Colonic mucosa (tissue), 4 donors: ENCODE measurements at regions not wholly inside any gene's neighbourhood (a gene's known extent, or its start where the extent isn't known, plus 50 kb on each side); places are given as distances from the start of the nearest gene placed in this dataset.

Source experiments
- DNase-seq: peaks from one replicate; pipeline ENCODE4 v3.0.0-alpha.2; 2020
- H3K27ac ChIP-seq: fragments of 200-600 bp; one replicate; pipeline ENCODE4 v1.8.0; 2021
- H3K27me3 ChIP-seq: fragments of 200-600 bp; one replicate; pipeline ENCODE4 v1.8.0; 2021
- H3K36me3 ChIP-seq: fragments of 200-600 bp; one replicate; pipeline ENCODE4 v1.8.0; 2021
- H3K4me1 ChIP-seq: fragments of 200-600 bp; one replicate; pipeline ENCODE4 v1.8.0; 2021; ENCODE audit warnings: mild to moderate bottlenecking
- H3K4me3 ChIP-seq: fragments of 200-600 bp; one replicate; pipeline ENCODE4 v1.8.0; 2021
- H3K9ac ChIP-seq, 2 donors: one replicate each; pipeline ENCODE4 v1.7.0; 2013; ENCODE audit warnings: control low read depth in 2 of 2, low read depth in 2 of 2, low read length in 2 of 2
- H3K9me3 ChIP-seq: fragments of 200-600 bp; one replicate; pipeline ENCODE4 v1.8.0; 2021
- CTCF ChIP-seq: fragments of 200-600 bp; IDR thresholded peaks from one replicate; pipeline ENCODE4 v1.8.0; 2022; ENCODE audit warnings: antibody characterized with exemption, mild to moderate bottlenecking
- intact Hi-C: fragments of 100-400 bp; cut with DNase I; formaldehyde crosslinking; loops from one replicate; pipeline ENCODE4 v1.14.1; 2022
- donor health status: healthy.
- donor health status: DM: no; HTN: no; CAD: no.
- donor health status: DM: no; HTN: no; CAD: no.

- Histone ChIP-seq H3K27me3 (no peaks in the 10 kb centered on the region), H3K4me1 (no peaks in the 10 kb centered on the region), H3K36me3 (no peaks in the 10 kb centered on the region), H3K9me3 (no peaks in the 10 kb centered on the region), H3K9ac (no peak overlapping the region), H3K27ac (no peak overlapping the region), H3K4me3 (no peak overlapping the region)
- DNase-seq = no peak
- no peak for TF ChIP-seq CTCF
- intact Hi-C loops = no loop called here
Observed at GRCh38 chr5:107032629-107033028, 638.1 kb downstream of the EFNA5 start.

GRCh38 chr5:107028938-107029337 is 641.8 kb downstream of the EFNA5 start:
- TF ChIP-seq CTCF = no peak
- intact Hi-C loops = no loop called here

GRCh38 chr5:107025712-107026497 is 644.8 kb downstream of the EFNA5 start:
- Histone ChIP-seq H3K27me3 (no peaks in the 10 kb centered on the region), H3K9ac (no peak overlapping the region), H3K4me3 (no peak overlapping the region), H3K4me1 (no peaks in the 10 kb centered on the region), H3K9me3 (no peaks in the 10 kb centered on the region), H3K27ac (no peak overlapping the region), H3K36me3 (no peaks in the 10 kb centered on the region)
- no peak for TF ChIP-seq CTCF
- no peak for DNase-seq
- intact Hi-C loops = no loop called here

More at GRCh38 chr5:107028938-107029337, 641.8 kb downstream of the EFNA5 start:
- Histone ChIP-seq H3K4me3 (no peak overlapping the region), H3K27ac (no peak overlapping the region), H3K27me3 (no peaks in the 10 kb centered on the region), H3K9me3 (no peaks in the 10 kb centered on the region), H3K36me3 (no peaks in the 10 kb centered on the region), H3K4me1 (no peaks in the 10 kb centered on the region), H3K9ac (no peak overlapping the region)
- DNase-seq = no peak

GRCh38 chr5:107023732-107024131 is 647.0 kb downstream of the EFNA5 start:
- H3K27ac ChIP-seq = no peak overlapping the region
- H3K27me3 ChIP-seq = no peaks in the 10 kb centered on the region
- no peaks in the 10 kb centered on the region for H3K9me3 ChIP-seq
- intact Hi-C loops = no loop called here
- DNase-seq = no peak
- TF ChIP-seq CTCF = no peak
- no peak overlapping the region for H3K9ac ChIP-seq
- H3K4me1 ChIP-seq = no peaks in the 10 kb centered on the region
- no peaks in the 10 kb centered on the region for H3K36me3 ChIP-seq
- H3K4me3 ChIP-seq = no peak overlapping the region

GRCh38 chr5:107021575-107021974 is 649.2 kb downstream of the EFNA5 start:
- H3K27ac ChIP-seq = no peak overlapping the region
- no peaks in the 10 kb centered on the region for H3K4me1 ChIP-seq
- no peaks in the 10 kb centered on the region for H3K27me3 ChIP-seq
- TF ChIP-seq CTCF = no peak
- no peaks in the 10 kb centered on the region for H3K9me3 ChIP-seq
- no peak overlapping the region for H3K9ac ChIP-seq
- no peaks in the 10 kb centered on the region for H3K36me3 ChIP-seq
- no peak for DNase-seq
- intact Hi-C loops = no loop called here
- H3K4me3 ChIP-seq = no peak overlapping the region
